Prostate gland (tissue), 2 donors: ENCODE measurements at regions not wholly inside any gene's neighbourhood (a gene's known extent, or its start where the extent isn't known, plus 50 kb on each side); places are given as distances from the start of the nearest gene placed in this dataset.

ENCODE experiments used
- CTCF ChIP-seq, 4 experiments: fragments of 200-600 bp in 2 of 4; fragments of 450-650 bp in 2 of 4; sonication (generic) in 2 of 4; IDR thresholded peaks; 1 replicate in 3 of 4; 2 replicates in 1 of 4; pipeline ENCODE4 v1.5.1; 2016 to 2019; ENCODE audit warnings: antibody characterized with exemption in 4 of 4, mild to moderate bottlenecking in 2 of 4, moderate library complexity in 2 of 4
- POLR2A ChIP-seq: fragments of 450-650 bp; IDR thresholded peaks from one replicate; pipeline ENCODE4 v1.6.1; 2016; ENCODE audit warnings: antibody characterized with exemption, mild to moderate bottlenecking
- POLR2AphosphoS5 ChIP-seq: sonication (generic); formaldehyde crosslinking; IDR thresholded peaks from one replicate; pipeline ENCODE4 v1.6.1; 2017; ENCODE audit warnings: antibody characterized with exemption

- TF ChIP-seq CTCF (IDR thresholded peaks at IDR 0.05) (no peak), POLR2A (no peak), POLR2AphosphoS5 (no peak)
Measured at GRCh38 chr1:95703046-95703445, 469.0 kb downstream of the RWDD3 start.
